Endothelial cell of hepatic sinusoid (primary cell): ENCODE measurements at regions not wholly inside any gene's neighbourhood (a gene's known extent, or its start where the extent isn't known, plus 50 kb on each side); places are given as distances from the start of the nearest gene placed in this dataset.

Experiments used
- in situ Hi-C: cut with HindIII; loops from 2 replicates; pipeline ENCODE4 v1.10.0; 2017; ENCODE audit warnings: low sequenced_read_pairs

DNA sequence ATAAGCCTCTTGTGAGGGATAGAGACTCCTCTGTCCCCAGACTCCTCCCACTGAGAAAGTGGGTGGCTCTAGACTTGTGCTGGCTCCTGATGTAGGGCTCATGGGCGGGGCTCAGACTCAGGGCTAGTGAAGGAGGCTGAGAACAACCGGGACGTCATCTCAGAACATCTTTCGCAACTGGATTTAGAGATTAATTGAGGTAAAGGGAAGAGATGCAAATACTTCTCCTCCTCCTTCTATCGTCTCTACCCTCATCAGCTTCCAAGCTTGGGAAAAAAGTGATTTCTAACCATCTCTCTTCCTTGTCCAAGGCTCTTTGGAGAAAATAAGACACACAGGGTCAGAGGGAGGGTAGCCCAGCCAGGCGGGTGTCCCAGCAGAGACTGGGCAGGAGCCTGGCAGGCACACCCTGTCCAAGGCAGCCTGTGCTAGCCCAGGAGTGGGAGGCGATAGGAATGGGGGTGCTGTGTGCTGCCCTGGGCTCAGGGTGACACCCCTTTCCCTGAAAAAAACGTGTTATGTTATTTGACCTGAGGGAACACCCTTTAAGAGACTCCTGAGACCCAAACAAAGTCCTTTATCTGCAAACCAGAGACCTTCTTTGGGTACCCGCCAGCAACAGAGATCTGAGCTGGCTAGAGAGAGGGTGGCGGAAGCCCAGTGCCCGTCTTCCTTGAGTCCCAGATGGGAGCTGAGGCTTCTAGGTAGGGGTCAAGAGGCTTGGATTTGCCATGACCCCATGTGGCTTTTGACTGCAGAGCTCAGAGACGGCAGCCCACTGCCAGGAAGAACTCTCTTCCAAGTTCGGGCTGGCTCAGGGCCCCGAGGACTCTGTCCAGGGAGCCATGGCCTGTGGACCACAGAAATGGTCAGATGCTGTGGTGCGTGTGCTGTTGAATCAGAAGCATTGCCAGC, 160.9 kb downstream of the ADAMTS15 start:
- in situ Hi-C loops: no loop called here

DNA sequence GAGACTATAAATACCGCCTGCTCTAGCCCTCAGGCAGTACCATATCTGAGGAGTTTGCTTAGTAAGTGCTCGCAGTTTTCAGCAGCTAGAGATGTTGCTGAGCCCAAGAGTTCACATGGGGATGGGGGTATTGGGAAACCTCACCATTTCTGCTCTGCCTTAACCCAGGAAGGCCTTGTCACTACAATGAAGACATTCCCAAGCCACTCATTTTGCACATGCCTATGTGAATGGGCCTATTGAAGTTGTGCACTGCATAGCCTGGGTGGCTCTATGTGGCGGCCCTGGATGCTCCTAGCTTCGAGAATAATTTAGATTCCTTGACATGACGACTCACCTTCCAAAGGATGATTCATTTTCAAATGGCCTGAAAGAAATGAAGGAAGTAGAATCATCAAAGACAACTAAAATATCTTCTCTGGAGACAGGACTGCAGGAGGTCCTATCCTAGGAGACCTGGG, 163.4 kb downstream of the ADAMTS15 start:
- in situ Hi-C loops: no loop called here

DNA sequence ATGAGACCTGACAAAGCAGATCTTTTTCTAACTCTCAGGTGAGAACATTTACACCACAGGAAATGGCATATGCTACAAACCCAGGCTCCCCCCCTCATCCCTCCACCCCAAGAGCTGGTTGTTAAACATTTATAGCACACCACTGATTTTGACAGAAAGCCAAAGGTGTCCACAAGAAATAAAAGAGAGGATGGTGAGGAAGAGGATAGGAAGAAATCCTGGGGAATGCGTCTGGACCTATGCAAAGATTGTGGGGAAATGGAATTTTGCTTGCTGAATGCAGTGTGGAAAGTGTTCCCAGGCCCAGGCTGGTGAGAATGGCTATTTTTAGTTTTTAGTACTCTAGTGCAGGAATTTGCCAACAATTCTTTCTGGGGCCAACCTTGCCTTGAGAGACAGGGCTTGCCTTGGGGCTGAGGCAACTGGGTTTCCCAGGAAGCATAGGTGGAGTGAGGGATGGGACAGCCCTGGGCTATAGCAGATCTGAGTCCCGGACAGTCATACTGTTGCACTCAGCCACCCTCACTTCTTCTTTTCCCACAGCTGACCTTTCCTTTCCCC, 163.9 kb downstream of the ADAMTS15 start:
- in situ Hi-C loops: no loop called here

DNA sequence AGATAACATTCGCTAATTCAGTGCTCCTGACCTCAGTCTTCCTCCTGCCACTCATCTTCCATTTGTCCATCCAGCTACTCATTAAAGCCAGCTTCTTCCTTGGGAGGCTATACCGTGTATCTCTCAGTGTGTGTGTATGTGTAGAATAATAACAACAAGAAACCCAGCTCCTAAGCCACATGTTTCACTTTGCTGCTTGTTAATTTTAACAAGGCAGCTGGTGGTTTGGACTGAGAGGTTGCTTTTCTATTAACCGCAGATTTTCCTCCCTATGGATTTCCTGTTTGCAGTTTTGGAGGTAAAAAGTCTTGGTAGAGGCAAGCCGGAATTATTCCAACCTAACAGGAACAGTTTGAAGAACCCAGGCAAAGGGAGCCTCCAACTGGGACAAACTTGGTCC, 165.0 kb downstream of the ADAMTS15 start:
- in situ Hi-C loops: no loop called here

DNA sequence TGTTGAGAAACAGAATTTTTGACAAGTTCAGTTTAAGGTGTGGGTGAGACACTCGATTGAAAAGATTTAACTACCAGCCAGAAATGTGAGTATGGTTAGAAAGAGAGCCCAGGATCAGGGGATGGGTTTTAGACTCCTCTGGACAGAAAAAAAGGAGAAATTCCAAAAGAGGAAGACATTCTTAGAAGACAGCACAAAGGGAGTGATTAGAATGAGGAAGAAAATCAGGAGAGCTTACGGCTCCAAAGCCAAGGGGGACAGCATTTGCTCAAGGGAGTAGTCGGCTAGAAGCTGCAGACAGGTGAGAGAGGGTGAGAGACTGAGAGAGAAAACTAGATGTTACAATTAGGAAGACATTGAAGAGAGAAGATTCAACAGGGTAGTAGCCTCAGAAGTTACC, 166.1 kb downstream of the ADAMTS15 start:
- in situ Hi-C loops: no loop called here

DNA sequence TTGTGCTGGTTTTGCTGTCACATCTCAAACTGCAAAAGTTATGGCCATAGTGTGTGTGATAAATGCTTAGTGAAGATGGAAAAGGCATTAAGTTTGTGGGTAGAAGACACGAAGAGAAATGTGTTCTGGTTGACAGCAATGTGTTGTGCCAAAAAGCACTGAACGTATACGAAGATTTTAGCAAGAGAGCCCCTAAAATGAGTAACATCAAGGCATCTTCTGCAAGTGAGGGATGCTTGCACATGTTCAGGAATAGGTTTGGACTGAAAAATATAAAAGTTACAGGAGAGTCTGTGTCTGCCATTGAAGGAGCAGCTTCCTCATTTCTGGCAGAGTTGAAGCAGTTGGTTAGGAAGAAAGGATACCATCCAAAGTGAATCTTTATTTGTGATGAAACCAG, 167.1 kb downstream of the ADAMTS15 start:
- in situ Hi-C loops: no loop called here

DNA sequence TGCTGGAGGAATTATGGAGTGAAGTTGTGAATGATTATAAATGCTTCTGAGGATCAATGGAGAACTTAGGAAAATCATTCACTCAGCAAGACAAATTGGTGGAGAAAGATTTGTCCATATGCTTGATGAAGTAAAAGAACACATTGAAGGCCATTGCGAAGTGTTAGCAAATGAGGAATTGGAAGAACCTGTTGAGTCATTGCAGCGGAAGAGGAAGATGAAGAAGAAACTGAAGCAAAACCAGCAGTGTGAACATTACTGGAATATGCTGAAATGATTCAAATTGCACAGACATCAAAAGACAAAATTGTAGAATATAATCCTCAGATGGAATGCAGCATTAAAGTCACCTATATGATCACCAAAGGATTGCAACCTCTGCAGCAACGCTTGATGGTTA, 168.1 kb downstream of the ADAMTS15 start:
- in situ Hi-C loops: no loop called here

DNA sequence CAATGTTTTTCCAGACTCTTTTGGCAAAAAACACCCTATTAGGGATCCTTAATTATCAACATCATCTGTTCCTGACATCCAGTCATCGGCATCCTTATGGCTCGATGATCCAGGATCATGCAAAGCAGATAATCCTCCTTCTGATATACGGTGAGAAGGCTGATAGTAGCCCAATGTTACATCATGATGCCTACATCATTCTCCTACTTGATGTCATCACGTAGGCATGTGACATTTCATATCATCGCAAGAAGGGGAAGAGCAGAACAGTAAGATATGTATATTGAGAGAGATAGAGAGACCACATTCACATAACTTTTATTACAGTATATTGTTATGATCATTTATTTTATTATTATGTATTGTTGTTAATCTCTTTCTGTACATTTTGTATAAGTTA, 168.6 kb downstream of the ADAMTS15 start:
- in situ Hi-C loops: no loop called here

DNA sequence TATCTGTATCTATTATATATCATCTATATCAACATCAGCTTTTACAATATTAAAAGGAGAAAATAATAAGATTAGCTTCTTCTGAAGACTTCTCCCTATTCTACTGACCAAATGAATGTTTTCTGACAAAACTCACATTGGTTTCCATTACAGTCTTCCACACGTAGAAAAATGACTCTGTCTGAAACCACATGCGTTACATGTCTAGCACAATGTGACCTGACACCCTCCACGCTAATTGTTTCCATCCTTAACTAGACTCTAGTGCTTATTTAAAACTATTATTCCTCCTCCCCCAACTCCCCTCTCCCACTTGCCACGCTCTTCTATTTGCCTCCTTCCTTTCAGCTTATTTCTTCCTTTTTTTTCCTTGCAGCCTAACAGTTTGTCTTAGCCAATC, 172.1 kb downstream of the ADAMTS15 start:
- in situ Hi-C loops: no loop called here

DNA sequence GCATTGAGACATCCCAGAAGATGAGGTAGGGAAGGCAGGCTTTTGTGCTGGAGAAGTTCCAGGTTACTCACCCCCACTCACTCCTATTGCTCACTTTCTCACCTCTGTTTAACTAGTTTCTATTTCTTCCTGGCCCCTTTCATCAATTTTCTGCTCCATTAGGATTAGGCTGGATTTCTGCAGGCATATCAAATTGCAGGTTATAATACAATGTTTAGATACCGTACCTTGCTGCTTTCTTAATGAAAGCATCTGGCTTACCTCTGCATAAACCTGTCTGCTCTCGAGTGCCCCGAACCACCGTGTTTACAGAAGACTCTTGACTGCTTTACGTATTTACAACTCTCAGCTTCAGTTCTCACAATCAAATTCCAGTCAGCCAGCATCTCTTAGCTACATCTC, 173.7 kb downstream of the ADAMTS15 start:
- in situ Hi-C loops: no loop called here

DNA sequence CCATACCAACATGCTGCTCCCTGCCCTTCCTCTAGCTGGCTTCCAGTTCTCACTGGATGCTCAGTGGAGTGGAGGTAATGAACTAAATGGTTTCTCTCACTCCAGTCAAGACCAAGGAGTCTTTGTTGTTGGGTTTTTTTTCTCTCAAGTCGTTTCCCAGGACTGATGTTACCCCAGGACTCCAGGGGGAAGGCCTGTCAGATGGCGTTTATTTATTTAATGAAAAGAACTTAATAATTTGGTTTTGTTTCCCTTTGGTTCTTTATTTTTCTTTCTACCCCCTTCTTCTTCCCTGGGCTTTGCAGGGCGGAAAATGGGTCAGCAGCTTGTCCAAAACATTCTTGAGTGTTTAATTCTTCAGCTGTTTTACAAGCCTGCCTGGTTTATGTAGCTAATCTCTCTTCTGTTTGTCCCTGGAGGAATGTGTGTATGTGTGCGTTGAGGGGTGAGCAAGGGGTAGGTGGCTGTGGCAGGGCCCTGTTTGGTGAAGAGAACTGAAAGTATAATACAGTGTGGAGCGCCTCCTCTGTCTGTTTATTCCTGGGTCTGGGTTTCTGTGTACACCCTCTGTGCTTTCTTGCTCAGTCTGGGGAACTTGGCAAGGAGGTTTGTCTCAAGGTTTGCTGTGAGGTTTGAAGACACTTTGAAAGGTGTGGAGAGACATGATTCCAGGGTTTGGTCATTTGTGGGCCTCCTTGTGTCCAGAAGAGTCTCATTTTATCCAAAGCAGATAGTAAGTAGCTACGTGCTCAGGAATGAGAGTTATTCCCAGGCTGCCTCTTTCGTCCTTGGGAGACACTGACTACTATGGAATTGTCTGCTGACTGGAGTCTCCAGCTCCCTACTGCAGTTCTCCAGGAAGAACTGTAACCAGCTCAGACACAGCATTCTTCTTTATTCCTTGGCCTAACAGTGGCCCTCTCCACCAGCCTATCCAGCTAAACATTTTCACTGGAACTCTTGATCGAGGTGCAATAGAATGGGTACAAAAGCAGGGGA, 175.5 kb downstream of the ADAMTS15 start:
- in situ Hi-C loops: no loop called here

DNA sequence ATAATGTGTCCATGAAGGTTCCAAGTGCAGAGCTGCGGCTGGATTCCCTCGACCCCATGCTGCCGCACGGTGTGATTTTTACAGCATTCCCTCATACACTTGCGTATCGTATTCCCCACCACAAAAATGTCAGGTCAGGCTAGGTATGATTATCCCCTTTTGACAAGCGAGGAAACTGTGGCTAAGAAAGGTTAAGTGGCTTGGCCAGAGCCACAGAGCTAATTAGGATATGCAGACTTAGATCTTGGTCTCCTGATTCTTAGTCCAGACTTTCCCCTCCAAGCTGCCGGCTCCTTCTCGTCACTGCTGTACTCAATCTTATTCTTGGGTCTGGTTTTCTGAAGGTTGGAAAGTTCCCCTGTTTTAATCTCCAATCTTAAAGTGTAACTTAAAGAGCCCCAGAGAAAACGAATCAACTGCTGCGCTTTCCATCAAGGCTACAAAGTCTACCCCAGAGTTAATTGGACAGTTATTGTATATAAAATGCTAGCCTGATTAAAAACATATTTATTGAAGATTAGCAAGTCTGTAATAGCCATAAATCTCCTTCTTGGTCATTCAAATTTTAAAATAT, 176.6 kb downstream of the ADAMTS15 start:
- in situ Hi-C loops: no loop called here

DNA sequence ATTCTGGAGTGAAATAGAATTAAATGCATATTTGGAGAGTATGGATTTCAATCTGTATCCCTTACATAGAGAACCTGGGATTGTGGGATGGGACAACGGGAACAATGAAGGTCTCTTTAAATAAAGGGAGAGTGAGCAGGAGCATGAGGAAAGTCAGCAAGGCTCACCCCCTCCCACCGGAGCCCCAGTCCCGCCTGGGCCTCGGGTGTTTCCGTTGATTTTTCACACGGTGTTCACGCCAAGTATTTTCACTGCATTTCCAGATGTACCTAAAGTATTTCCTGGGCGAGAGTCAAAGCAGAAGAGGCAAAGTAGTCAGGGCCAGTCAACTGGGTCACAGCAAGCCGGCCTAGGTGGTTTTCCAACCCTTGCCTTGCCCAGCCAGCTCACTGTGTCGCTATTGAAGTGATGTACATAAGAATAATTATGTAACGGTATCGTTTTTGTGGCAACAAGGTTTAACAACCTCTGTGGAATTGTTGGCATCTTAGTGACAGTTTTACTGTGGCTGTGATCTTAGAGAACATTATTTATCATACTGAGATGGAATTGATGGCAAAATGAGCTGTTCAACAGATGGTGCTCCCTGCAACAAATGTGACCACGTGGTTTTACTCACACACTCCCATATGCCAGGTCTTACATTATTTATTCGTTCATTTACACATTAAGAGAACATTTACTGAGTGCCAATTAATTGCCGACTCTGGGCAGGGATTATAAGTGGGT, 177.3 kb downstream of the ADAMTS15 start:
- in situ Hi-C loops: no loop called here

DNA sequence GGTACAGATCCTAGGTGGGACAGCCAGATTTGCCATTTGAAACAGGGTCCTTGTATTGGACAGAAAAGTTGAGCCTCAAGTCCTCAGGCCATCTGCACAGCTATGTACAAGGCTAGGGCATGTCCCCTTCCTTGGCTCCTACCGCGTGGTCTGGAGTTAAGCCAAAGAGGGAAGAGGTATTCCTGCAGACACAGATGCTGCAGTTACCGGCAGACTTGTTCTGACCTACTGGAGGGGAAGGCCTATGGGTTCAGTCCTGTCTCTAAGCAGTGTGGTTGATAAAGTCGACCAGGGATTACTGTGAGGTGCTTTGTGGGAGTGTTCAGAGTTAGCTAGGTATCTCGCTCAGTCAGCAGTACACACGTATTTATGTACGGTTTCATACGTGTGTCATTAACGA, 180.6 kb downstream of the ADAMTS15 start:
- in situ Hi-C loops: no loop called here

DNA sequence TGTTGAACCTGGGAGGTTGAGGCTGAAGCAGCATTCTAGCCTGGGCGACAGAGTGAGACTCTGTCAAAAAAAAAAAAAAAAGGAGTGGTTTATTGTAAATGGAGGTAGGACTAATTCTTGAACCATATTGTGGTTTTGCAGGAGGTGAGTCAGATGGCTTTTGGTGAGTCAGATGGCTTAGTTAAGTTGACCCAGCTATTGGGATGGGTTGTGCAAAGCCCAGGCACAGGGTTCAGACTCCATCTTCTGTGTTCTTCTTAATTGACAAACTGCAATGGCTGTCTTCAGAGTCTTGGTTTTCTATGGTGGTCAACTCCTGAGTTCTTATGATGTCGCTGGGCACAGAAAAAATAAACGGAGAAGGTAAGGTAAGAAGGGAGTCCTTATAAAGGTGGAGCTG, 182.7 kb downstream of the ADAMTS15 start:
- in situ Hi-C loops: no loop called here

DNA sequence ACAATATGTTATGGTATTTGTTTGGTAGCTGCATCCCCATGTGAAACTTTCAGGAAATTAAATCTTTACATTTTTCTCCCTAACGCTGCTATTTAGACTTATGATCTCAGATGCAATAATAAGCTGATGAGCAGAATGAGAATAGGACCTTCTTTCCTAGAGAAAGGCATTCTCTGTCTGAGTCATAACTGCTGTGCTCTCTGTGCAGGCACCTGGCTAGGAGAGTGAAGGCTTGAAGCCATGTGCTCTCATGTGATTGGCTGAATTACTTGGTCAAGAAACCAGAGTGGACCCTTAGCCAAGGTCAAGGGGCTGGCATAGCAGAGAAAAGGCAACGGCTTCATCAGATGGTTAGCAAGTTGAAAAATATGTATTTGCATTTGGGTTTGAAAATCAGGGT, 185.0 kb downstream of the ADAMTS15 start:
- in situ Hi-C loops: no loop called here

DNA sequence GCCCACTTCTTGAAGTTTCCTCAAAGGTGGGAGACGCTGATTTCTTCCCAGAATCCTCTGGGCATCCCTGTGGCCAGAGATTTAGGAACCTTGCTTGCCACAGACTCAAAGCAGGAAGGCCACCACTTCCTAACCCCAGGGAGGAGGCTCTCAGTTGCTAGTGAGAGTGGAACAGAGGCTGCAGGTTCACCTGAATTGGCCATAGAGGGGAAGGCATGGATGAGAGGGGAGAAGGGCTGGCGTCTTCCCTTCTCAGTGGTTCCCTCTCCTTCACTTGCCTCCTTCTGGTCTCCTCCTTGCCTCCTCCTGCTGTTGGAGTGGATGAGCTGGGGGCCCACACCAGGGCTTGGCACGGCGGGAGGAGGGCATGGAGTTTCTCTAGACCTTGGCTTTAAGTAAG, 185.7 kb downstream of the ADAMTS15 start:
- in situ Hi-C loops: no loop called here

DNA sequence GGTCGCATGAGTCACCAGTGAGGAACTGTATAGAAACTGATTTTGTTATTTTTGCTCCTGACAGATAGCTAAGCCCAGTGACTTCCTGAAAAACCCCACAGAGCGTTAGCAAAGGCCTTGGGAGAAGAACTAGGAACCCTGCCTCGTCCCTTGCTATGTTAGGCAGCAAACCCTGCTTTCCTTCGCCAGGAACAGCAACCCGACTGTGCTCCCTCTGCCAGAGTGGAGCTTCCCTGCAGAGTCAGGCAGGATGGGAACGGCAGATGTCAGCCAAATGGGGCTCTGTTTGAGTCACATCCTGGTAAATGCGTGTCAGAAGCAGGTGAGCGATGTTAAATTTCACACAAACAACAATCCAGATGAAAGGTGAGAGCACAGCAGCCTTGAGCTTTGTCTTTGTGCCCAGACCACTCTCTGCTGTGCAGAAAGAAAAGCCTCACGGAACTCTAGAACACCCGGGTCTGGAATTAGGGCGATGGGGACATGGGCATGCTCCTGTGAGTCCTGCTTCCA, 186.6 kb downstream of the ADAMTS15 start:
- in situ Hi-C loops: no loop called here

DNA sequence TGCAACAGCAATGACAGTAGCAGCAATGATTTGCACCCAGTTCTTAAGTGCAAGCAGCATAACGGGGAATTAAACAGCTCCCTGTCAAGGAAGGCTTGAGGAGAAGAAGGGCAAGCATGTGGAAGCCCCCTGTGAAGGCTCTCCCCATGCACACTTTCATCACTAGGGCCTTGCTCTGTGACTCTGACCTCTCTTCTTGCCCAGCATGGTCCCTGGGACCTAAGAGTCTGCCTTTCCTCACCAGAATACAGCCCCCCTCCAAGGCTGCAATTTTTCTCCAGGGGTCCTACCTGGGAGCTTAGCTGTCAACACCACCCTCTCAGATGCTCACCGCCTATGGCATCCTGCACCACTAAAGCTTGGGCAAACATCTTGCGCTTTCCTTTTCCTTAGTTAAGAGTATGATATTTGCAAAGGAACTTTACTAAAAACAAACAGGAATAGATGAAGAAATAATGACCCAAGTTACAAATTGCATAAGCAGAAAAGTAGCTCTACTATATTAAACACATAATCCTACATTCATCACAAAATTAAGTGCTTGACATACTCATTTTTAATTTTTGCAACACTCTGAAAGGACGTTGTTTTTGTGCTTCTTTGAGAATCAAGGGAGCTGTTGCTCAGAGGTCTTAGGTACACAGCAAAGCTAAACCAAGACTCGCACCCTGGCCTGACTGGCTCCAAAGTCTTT, 187.6 kb downstream of the ADAMTS15 start:
- in situ Hi-C loops: no loop called here
